ENCODE measurements at regions not wholly inside any gene's neighbourhood (a gene's known extent, or its start where the extent isn't known, plus 50 kb on each side); places are given as distances from the start of the nearest gene placed in this dataset.
"Not testable (repeated sequence)": the region's sequence is repeated elsewhere in the genome, so short reads cannot be mapped to it uniquely, and the experiment has no call there.

DNA sequence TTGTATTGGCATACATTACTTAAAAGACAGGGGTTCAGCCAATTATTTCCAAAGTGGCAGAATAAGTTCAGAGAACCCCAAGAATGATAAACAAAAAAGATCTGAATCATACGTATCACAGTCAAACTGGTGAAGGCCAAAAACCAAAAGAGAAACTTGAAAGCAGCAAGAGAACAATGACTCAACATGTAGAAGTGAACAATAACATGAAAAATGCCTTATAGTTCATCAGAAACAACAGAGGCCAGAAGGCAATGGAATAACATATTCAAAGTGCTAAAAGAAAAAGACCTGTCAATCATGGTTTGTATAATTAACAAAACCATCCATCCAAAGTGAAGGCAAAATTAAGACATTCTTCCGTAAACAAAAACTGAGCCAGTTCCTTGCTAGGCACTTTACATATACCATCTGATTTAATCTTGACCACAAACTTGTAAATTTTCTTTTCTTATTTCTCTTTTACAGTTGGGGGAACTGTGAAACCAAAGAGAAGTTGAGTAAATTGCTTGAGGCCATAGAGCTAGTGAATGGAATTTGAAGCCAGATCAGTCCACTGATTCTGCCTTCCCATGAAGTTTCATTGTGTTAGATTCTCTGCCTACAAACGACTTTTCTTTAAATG, 232.1 kb upstream of the SEL1L start:
- no peak for DNase-seq

DNA sequence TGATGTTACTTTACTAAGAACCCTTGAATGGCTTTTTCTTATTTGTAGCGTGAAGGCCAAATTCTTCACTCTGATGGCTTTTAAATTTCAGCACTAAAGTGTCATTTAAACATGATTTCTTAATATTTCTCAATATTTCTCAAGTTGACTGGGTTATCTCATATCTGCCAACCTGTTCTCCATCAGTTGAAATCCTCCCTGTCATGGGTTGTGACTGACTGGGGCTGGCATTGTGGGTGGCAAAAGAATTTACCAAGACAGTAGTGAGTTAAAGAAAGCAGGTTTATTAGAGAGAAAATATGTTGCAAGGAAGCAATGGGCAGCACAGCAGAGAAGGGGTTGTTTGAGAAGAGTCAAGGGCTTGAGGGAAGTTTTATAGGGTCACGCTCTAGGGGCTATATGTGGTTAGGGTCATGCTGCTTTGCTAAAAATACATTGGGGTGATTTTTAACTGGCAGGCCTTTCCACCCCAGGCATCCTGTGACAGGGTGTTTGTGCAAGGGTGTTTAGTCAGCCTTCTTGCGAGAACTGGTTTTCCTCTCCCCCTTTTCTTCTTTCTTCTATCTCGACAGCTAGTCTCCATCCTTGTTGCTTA, 232.8 kb upstream of the SEL1L start:
- DNase-seq, result no peak

DNA sequence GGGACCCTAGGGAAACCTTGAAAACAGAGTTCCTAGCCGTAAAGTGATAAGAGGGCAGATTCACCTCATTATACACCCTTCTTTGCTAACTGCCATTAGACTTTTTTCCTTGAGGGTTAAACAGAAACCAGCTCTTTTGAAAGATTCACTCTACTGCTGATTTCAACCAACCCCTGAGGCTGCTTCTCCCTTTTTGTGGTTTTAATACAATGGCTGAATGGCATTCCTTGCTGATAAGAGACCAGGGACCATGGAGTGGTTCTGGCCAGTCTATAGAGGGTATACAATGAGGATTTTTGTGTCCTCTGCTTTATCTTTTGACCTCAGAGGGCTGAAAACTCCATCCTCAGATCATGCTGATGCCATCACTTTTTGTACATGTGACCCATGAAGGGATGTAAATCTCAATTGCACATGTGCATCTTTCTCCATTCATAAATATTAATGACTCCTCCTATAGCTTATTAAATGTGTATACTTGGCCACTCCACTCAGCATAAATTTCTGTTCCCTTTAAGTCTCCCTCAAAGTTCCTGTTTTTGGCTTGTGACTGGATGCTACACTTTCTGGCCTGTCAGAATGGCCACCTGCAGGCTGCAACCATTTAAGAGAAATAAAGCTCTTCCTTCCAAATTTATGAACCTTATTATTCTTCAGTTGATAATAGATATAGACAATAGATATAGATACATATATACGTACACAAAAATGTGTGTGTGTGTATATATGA, 233.8 kb upstream of the SEL1L start:
- DNase-seq, result no peak

- DNase-seq, result no peak
Measured at GRCh38 chr14:81771651-81772275, 238.1 kb upstream of the SEL1L start.

GRCh38 chr14:81772381-81772780, 238.7 kb upstream of the SEL1L start:
- DNase-seq, result no peak

DNA sequence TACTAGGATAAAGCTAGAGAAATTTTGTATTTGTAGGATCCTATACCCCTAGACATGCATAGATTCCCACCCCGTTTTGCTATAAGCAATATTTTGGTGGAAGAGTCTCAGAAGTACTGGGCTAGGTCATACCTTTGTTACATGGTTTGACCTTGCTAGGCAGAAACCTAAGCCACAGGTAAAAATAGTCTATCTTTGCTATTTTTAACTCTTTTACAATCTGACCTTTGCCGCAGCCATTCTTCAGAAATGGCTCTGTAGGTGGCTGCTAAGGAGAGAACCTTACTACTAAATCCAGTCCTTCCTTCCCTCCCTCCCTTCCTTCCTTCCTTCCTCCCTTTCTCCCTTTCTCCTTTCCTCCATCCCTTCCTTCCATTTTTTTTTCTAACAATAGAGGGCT, 242.9 kb upstream of the SEL1L start:
- no peak for DNase-seq

GRCh38 chr14:81781798-81782197, 248.1 kb upstream of the SEL1L start:
- DNase-seq, result not testable (repeated sequence)

DNA sequence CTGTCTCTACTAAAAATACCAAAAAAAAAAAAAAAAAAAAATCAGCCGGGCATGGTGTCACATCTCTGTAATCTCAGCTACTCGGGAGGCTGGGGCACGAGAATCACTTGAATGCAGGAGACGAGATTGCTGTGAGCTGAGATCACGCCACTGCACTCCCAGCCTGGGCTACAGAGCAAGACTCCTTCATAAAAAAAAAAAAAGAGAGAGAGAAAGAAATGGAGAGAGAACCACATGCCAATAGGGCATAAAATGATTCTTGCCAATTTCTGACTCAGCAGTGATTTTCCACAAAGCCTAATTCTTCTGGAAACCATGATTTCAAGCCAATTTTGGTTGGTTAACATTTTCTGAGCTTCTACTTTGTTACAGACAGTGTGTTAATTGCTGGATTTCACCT, 250.4 kb upstream of the SEL1L start:
- no peak for DNase-seq

- DNase-seq, result no peak
Measured at GRCh38 chr14:81797315-81797714, 263.7 kb upstream of the SEL1L start.

- DNase-seq, result no peak
Measured at GRCh38 chr14:81801921-81802320, 268.3 kb upstream of the SEL1L start.

DNA sequence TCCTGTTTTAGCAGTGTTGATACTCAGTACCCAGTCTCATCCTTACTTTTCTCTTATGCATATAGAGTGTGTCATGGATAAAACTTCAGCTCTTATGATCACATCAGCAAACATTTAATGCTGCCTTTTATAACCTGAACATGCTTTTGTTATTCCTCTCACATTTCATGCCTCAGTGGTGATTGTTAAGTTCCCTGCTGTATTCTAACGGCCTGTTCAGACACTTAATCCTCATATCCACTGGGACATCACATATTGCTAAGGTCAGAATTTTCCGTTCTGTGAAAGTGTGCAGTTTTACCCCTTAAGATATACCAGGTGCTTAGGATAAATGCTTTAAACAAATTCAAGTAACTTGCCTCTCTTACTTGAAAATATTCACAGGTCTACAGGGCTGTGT, 268.7 kb upstream of the SEL1L start:
- DNase-seq, result no peak

DNA sequence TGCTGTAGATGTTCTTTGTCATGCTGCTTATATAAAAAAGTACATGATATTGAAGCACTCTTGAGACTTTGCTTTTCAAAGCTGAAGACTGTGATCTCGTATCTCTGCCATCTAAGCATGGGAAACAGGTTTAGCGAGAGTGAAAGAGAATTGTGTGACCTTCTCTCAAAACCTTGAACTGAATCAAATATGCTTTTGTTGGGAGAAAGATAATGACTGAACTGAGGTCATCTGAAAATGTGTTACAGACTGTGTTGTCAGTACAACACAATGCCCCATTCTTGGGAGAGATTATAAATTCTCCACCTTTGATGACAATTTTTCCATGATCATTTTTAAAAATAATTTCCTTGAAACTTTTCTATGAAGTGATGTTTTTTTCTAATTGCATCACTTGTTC, 272.1 kb upstream of the SEL1L start:
- no peak for DNase-seq

GRCh38 chr14:81811705-81812269, 278.1 kb upstream of the SEL1L start:
- DNase-seq, result no peak

GRCh38 chr14:81818271-81818670, 284.6 kb upstream of the SEL1L start:
- no peak for DNase-seq

DNA sequence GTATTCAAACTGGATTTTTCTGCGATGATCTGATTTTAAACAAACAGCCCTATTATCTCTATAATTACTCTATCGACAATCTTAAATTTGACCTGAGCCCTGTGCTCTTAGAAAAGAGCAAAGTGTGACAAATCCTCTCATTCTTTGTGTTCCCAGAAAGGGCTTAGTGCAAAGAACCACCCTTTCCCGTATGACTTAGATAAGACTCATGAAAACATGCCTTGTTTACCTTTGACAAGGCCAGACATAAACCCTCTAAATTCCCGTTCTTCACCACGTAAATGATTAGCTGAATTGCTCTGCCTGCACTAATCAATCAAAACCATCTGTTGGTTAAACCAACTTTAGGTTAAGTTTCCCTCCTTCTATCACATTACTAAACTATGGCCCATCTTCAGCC, 285.7 kb upstream of the SEL1L start:
- DNase-seq, result no peak

DNA sequence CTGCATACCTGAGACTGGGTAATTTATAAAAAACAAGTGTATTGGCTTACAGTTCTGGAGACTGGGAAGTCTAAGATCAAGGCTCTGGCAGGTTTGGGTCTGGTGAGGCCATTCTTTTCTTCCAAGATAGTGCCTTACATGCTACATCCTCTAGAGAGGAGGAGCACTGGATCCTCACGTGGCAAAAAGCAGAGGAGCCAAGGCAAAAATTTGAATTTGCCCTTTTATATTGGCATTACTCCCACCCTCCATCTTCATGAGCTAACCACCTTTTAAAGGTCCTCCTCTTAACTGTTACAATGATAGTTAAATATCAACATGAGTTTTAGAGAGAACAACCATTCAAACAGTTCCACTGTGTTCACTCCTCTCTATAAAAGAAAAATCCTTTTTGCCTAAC, 286.3 kb upstream of the SEL1L start:
- no peak for DNase-seq

GRCh38 chr14:81826081-81826480, 292.4 kb upstream of the SEL1L start:
- no peak for DNase-seq

- no peak for DNase-seq
Measured at GRCh38 chr14:81829447-81829846, 295.8 kb upstream of the SEL1L start.

DNA sequence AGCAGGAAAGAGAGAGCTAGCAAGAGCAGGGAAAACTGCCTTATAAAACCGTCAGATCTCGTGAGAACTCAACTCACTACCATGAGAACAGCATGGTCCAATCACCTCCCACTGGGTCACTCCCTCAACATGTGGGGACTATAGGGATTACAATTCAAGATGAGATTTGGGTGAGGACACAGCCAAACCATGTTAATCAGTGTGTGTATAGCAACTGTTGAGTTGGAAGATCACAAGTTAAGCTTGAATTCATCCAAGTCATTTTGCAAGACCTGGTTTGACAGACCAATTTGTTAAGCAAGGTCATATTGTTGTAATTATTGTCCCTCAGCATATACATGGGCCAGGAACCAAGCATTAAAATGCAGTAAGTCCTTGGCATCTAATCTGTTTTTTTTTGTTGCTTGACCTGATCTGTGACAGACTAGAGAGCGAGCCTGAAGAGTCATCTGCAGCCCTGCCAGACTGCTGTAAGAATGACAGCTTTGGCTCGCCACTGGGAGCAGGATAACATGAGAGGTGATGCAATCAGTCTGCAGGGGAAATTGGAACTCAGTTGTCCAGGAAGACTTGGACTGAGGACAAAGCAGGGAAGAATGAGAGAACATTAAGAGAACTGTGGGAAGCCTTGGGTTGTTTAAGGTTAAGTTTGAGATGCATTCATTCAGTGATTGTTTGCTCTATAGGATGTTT, 297.6 kb upstream of the SEL1L start:
- no peak for DNase-seq

DNA sequence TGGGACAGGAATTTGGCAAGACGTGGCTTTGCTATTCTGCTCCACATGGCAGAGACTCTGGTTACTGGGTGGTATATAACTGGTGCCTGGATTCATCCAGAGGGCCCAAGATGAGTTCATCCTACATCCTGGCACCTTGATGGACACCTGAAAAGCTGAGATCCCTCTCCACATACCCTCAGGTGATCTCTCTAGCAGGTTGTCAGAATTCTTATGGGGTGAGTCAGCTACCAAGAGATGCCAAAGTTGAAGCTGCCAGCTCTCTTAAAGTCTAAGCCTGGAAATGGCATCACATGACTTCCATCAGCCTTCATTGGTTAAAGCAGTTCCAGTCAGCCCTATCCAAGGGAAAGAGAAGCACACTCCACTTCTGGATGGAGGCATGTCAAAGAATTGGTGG, 300.7 kb upstream of the SEL1L start:
- DNase-seq, result no peak

DNA sequence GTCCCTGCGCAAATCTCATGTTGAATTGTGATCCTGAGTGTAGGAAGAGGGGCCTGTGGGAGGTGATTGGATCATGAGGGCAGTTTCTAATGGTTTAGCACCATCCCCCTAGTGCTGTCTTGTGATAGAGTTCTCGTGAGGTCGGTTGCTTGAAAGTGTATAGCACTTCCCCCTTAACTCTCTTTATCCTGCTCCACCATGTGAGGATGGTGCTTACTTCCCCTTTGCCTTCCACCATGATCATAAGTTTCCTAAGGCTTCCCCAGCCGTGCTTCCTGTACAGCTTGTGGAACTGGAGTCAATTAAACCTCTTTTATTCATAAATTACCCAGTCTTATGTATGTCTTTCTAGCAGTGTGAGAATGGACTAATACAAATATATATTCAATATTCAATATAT, 303.7 kb upstream of the SEL1L start:
- DNase-seq, result no peak

DNA sequence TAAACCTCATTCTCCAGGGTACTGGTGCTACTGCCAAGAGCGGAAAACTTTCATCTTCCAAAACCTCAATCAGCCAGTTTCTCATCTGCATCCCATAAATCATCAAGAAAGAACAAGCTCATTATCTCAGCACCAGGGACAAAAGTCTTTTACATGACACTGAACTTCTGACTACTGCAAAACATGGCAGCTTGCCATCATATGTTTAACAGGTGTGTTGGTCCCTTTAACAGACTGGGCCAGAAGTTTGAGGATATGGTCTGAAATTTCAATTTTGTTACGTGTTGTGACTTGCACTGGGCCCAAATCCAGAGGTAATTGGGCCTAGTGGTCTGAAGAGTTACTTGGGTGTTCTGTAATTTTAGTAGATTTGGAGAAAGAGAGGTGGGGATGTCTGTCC, 305.4 kb upstream of the SEL1L start:
- no peak for DNase-seq

DNA sequence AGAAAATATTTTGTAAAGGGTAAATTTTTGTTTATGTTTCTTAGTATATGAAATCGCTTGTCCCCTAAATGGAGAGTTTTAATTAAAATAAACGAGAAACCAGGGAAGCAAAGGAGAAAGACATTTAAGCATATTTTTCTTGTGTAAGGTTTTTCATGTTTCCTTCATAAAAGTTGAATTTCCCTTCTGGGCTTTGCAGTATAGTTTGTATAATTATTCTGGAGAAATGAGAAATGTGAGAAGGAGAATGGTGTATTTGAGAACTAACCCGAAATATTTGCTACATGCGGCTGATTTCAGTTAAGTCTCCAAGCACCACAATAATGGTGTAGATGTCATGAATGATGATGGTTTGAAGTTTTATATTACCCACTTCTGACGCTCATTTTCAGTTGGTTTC, 307.7 kb upstream of the SEL1L start:
- DNase-seq, result no peak

Data from activated CD4-positive, alpha-beta T cell treated with anti-CD3 and anti-CD28 coated beads for 4 hours (primary cell).